HG03060 (cell line): ENCODE measurements at regions not wholly inside any gene's neighbourhood (a gene's known extent, or its start where the extent isn't known, plus 50 kb on each side); places are given as distances from the start of the nearest gene placed in this dataset.
"Not testable (repeated sequence)": the region's sequence is repeated elsewhere in the genome, so short reads cannot be mapped to it uniquely, and the experiment has no call there.

Source experiments
- ATAC-seq: cut with Tn5 transposase; IDR thresholded peaks from one replicate; pipeline ENCODE4 v1.9.1; 2021; ENCODE audit warnings: low read depth, moderate number of reproducible peaks; ENCODE audit not compliant: unreplicated experiment

- no peak for ATAC-seq
Observed at GRCh38 chr6:23523771-23524170, 602.2 kb upstream of the NRSN1 start.

- no peak for ATAC-seq
Observed at GRCh38 chr6:23524548-23524947, 601.5 kb upstream of the NRSN1 start.

GRCh38 chr6:23526526-23526925 is 599.5 kb upstream of the NRSN1 start:
- ATAC-seq = no peak

- no peak for ATAC-seq
Observed at GRCh38 chr6:23529902-23530301, 596.1 kb upstream of the NRSN1 start.

GRCh38 chr6:23531666-23532065 is 594.3 kb upstream of the NRSN1 start:
- ATAC-seq = no peak

- ATAC-seq = no peak
Observed at GRCh38 chr6:23532227-23532626, 593.8 kb upstream of the NRSN1 start.

GRCh38 chr6:23533311-23533710 is 592.7 kb upstream of the NRSN1 start:
- no peak for ATAC-seq

- ATAC-seq = no peak
Observed at GRCh38 chr6:23533944-23534343, 592.1 kb upstream of the NRSN1 start.

GRCh38 chr6:23534351-23534750 is 591.7 kb upstream of the NRSN1 start:
- no peak for ATAC-seq

- no peak for ATAC-seq
Observed at GRCh38 chr6:23535101-23535500, 590.9 kb upstream of the NRSN1 start.

GRCh38 chr6:23537828-23538227 is 588.2 kb upstream of the NRSN1 start:
- ATAC-seq = no peak

- no peak for ATAC-seq
Observed at GRCh38 chr6:23547851-23548250, 578.2 kb upstream of the NRSN1 start.

GRCh38 chr6:23554953-23555352 is 571.1 kb upstream of the NRSN1 start:
- ATAC-seq = not testable (repeated sequence)

- no peak for ATAC-seq
Observed at GRCh38 chr6:23559587-23560343, 566.2 kb upstream of the NRSN1 start.

GRCh38 chr6:23561732-23562131 is 564.3 kb upstream of the NRSN1 start:
- no peak for ATAC-seq

GRCh38 chr6:23562554-23562953 is 563.5 kb upstream of the NRSN1 start:
- no peak for ATAC-seq

GRCh38 chr6:23563323-23563722 is 562.7 kb upstream of the NRSN1 start:
- no peak for ATAC-seq

GRCh38 chr6:23566418-23566817 is 559.6 kb upstream of the NRSN1 start:
- ATAC-seq = no peak

GRCh38 chr6:23568292-23568691 is 557.7 kb upstream of the NRSN1 start:
- ATAC-seq = no peak

GRCh38 chr6:23584134-23584763 is 541.8 kb upstream of the NRSN1 start:
- no peak for ATAC-seq

- no peak for ATAC-seq
Observed at GRCh38 chr6:23587582-23587981, 538.4 kb upstream of the NRSN1 start.

GRCh38 chr6:23589811-23590210 is 536.2 kb upstream of the NRSN1 start:
- ATAC-seq = no peak
